ENCODE measurements at regions not wholly inside any gene's neighbourhood (a gene's known extent, or its start where the extent isn't known, plus 50 kb on each side); places are given as distances from the start of the nearest gene placed in this dataset.

DNA sequence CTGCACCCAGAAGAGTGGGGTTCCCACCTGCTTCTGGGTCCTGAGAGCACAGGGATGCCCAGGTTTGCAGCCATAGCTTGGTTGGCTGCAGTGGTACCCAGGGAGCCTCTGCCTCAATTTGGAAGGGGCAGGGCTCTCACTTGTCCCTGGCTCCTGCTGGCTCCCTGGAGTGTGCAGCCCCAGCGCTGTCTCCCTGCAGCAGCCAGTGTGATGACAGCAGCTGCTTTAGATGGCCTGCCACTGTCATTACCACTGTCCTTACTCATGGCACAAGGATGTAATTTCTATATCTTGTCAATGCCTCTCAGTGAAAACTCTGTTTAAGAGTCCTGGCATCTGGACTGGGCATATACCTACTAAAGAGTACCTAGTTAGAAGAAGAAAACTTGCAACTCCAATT is 250.9 kb downstream of the KIF20B start:
- TF ChIP-seq, protein P1, sequence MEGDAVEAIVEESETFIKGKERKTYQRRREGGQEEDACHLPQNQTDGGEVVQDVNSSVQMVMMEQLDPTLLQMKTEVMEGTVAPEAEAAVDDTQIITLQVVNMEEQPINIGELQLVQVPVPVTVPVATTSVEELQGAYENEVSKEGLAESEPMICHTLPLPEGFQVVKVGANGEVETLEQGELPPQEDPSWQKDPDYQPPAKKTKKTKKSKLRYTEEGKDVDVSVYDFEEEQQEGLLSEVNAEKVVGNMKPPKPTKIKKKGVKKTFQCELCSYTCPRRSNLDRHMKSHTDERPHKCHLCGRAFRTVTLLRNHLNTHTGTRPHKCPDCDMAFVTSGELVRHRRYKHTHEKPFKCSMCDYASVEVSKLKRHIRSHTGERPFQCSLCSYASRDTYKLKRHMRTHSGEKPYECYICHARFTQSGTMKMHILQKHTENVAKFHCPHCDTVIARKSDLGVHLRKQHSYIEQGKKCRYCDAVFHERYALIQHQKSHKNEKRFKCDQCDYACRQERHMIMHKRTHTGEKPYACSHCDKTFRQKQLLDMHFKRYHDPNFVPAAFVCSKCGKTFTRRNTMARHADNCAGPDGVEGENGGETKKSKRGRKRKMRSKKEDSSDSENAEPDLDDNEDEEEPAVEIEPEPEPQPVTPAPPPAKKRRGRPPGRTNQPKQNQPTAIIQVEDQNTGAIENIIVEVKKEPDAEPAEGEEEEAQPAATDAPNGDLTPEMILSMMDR (IDR thresholded peaks at IDR 0.05; ENCODE audit: insufficient read depth, low read depth, low read length) = no peak
- CTCF ChIA-PET = interaction anchor here (1.2 kb wide), 1 partner anchor 12 kb away, joined by 3 read pairs; no protein-coding TSS in a partner anchor
- DNase-seq (ENCODE audit: low read depth) = no peak
- POLR2A ChIA-PET = no interaction called here
- Histone ChIP-seq H3K4me3 (ENCODE audit: low read depth, low read length) (no peak overlapping the region), H3K27me3 (ENCODE audit: control insufficient read depth, insufficient read depth, low read length) (no peaks in the 10 kb centered on the region; the same call in 1 of the 2 replicates), H3K36me3 (ENCODE audit: control insufficient read depth, insufficient read depth, low read length) (no peaks in the 10 kb centered on the region)

DNA sequence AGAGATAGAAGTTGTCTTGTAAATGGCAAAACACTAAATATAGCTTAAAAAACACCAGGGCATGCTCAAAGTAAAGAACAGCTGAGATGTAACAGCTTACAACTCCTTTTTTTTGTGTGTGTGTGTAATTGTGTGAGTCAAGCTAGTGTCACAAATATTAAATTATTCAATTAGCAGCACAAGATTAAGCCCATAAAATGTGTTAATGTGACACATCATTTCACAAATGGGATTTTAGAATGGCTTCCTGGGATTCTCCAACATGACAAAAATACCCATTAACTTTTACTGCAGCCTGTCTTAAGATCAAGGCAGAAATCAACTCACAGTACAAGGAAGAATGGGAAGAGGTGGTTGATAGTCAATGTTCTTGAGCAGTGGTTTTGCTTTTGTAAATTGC is 251.4 kb downstream of the KIF20B start:
- no peak for DNase-seq (ENCODE audit: low read depth)
- ChIA-PET POLR2A (no interaction called here), CTCF (interaction anchor here (1.2 kb wide), 1 partner anchor 12 kb away, joined by 3 read pairs; no protein-coding TSS in a partner anchor)
- TF ChIP-seq, protein P1 (IDR thresholded peaks at IDR 0.05; ENCODE audit: insufficient read depth, low read depth, low read length) = no peak
- Histone ChIP-seq H3K27me3 (ENCODE audit: control insufficient read depth, insufficient read depth, low read length) (no peaks in the 10 kb centered on the region; the same call in 1 of the 2 replicates), H3K36me3 (ENCODE audit: control insufficient read depth, insufficient read depth, low read length) (no peaks in the 10 kb centered on the region), H3K4me3 (ENCODE audit: low read depth, low read length) (no peak overlapping the region)

DNA sequence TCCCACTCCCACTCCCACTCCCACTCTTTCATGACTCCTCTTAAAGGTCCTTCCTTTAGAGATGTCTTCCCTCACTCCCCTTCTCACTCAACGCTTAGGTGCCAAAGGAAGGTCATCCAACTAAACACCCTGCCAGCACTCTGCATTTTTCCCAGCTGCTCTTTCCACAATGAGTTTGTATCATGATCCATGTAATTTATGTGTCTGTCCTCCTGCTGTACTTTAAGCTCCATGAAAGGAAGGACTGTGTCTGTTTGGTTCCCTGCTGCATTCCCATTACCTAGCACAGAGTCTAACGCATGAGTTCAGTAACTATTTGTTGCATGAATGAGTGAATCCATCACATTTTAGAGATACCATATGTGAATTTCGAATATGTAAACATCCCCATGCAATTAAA is 252.7 kb downstream of the KIF20B start:
- no peak for DNase-seq (ENCODE audit: low read depth)
- ChIA-PET CTCF (interaction anchor here (0.5 to 3.3 kb wide), 4 partner anchors 12 to 842 kb away, joined by 3 to 12 read pairs (median 3); no protein-coding TSS in a partner anchor), POLR2A (no interaction called here)
- H3K36me3 ChIP-seq (ENCODE audit: control insufficient read depth, insufficient read depth, low read length) = no peaks in the 10 kb centered on the region
- no peaks in the 10 kb centered on the region; the same call in 1 of the 2 replicates for H3K27me3 ChIP-seq (ENCODE audit: control insufficient read depth, insufficient read depth, low read length)
- TF ChIP-seq, protein P1 (IDR thresholded peaks at IDR 0.05; ENCODE audit: insufficient read depth, low read depth, low read length) = no peak
- H3K4me3 ChIP-seq (ENCODE audit: low read depth, low read length) = no peak overlapping the region

DNA sequence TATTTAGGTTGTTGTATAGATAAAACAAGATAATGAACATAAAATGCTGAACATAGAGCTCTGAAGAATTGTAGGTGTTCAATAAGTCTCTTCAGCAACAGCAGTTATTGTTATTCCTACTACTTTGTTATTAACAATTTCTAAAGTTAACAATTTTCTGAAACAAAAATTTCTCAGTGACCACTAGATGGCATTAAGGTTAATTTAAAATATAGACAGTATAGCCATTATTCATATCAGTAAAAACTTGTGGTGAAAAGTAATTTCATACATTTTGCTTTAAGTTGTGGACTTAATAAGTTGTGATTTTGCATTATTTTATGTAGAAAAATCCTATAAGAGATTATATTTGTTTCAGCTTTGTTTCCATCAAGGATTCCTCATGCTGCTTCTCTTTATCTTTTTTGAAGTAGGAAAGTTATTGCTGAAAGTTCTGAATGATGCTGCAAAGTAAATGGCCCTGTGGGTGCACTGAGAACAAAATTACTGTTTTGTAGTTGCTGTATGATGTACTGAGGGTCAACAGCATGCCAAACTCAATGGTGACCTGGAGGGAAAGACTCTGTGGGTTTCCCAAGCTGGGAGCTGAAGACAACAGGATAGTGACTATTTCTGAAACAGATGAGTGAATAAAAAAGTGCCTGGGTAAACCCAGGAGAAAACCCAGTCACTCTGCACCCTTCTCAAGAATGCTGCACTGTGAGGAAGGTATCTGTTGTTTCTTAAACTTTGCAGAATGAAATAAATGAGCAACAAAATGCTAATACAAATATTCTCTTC is 253.6 kb downstream of the KIF20B start:
- Histone ChIP-seq H3K36me3 (ENCODE audit: control insufficient read depth, insufficient read depth, low read length) (no peaks in the 10 kb centered on the region), H3K27me3 (ENCODE audit: control insufficient read depth, insufficient read depth, low read length) (no peaks in the 10 kb centered on the region; the same call in 1 of the 2 replicates), H3K4me3 (ENCODE audit: low read depth, low read length) (no peak overlapping the region)
- ChIA-PET POLR2A (no interaction called here), CTCF (interaction anchor here (0.5 to 3.3 kb wide), 5 partner anchors 9 to 1086 kb away, joined by 3 to 12 read pairs (median 3); no protein-coding TSS in a partner anchor)
- TF ChIP-seq, protein P1 (IDR thresholded peaks at IDR 0.05; ENCODE audit: insufficient read depth, low read depth, low read length) = peak; percentile 34; the same call in 1 of the 2 replicates
- no peak for DNase-seq (ENCODE audit: low read depth)

DNA sequence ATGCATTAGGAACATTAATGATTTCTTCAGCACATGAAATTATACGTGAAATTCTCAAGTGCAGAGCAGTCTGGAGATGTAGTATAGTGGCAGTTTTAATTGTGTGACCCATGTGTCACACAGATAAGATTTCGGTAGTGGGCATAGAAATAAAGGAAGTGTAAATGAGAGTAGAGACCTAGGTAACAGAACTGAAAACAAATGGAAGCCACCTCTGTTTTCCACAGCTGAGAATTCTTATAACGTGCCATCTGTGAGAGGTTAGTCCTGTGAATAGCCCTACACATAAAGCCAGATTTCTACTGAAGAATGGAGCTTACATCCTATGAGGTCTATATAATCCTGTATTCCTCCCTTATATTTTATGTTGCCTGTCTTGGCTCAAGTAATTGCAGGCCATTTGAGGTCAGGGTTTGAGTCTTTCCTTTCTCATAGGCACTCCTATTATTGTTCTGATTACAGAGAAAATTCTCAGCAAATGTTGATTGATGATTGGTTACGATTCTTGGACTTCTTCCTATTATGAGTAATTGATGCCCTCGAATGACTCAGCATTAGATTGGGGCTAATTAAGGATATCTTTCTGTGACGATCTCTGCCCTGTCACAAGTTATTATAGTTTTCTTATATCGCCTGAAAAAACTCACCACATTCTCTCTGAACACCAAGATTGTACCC is 258.2 kb downstream of the KIF20B start:
- ChIA-PET CTCF (no interaction called here), POLR2A (no interaction called here)
- no peak for DNase-seq (ENCODE audit: low read depth)

More for the DNA sequence above, 258.2 kb downstream of the KIF20B start:
- Histone ChIP-seq H3K36me3 (ENCODE audit: control insufficient read depth, insufficient read depth, low read length) (no peaks in the 10 kb centered on the region), H3K27me3 (ENCODE audit: control insufficient read depth, insufficient read depth, low read length) (no peaks in the 10 kb centered on the region), H3K4me3 (ENCODE audit: low read depth, low read length) (no peak overlapping the region)
- TF ChIP-seq, protein P1 (IDR thresholded peaks at IDR 0.05; ENCODE audit: insufficient read depth, low read depth, low read length) = no peak

Measured in BJ (cell line).